WERI-Rb-1 (cell line): ENCODE measurements at regions not wholly inside any gene's neighbourhood (a gene's known extent, or its start where the extent isn't known, plus 50 kb on each side); places are given as distances from the start of the nearest gene placed in this dataset.

Source experiments
- DNase-seq: peaks from one replicate; pipeline ENCODE4 v3.0.0-alpha.2; 2020
- H3K27ac ChIP-seq: fragments of 250-450 bp; sonication (Bioruptor Pico); 2 replicates; pipeline ENCODE4 v1.5.1; 2020; ENCODE audit warnings: mild to moderate bottlenecking, moderate library complexity
- H3K27me3 ChIP-seq: fragments of 250-450 bp; sonication (Bioruptor Pico); 2 replicates; pipeline ENCODE4 v1.5.1; 2021; ENCODE audit warnings: mild to moderate bottlenecking, low read depth, moderate library complexity; ENCODE audit not compliant: insufficient read depth, severe bottlenecking
- H3K36me3 ChIP-seq: fragments of 250-450 bp; sonication (Bioruptor Pico); 2 replicates; pipeline ENCODE4 v1.5.1; 2020; ENCODE audit warnings: mild to moderate bottlenecking, moderate library complexity
- H3K4me3 ChIP-seq: 2 replicates; pipeline ENCODE4 v1.5.1; 2011; ENCODE audit warnings: low read depth, mild to moderate bottlenecking, control low read depth, low read length
- H3K9me3 ChIP-seq: fragments of 250-450 bp; sonication (Bioruptor Pico); 2 replicates; pipeline ENCODE4 v1.5.1; 2021; ENCODE audit warnings: mild to moderate bottlenecking, moderate library complexity; ENCODE audit not compliant: severe bottlenecking
- TF ChIP-seq, protein P1 (sequence below): IDR thresholded peaks from 2 replicates; pipeline ENCODE4 v1.5.1; 2011; ENCODE audit warnings: low read depth, mild to moderate bottlenecking, control low read depth, inconsistent platforms, low read length

DNA sequence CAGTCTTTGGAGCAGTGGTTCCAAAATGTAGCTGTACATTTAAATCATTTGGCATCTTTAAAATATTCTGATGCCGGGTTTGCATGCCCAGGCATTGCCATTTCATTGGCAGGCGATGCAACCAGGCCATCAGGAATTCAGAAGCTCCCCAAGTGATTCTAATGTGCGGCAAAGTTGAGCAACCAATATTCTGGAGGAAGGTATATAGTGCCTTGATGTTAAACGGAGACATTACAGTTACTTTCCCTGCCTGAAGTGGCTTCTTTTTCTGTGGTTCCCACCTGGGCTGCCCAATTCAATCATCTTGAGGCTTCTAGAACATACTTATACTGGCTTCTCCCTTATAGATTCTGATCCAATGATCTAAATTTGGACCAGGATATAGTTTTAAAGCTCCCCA lies 68.7 kb upstream of the PGM2 start:
- DNase-seq: no peak
- Histone ChIP-seq H3K36me3 (no peaks in the 10 kb centered on the region), H3K9me3 (no peaks in the 10 kb centered on the region), H3K27me3 (peaks cover 51% of the 10 kb centered on the region), H3K27ac (no peak overlapping the region), H3K4me3 (no peak overlapping the region)
- TF ChIP-seq, protein P1, sequence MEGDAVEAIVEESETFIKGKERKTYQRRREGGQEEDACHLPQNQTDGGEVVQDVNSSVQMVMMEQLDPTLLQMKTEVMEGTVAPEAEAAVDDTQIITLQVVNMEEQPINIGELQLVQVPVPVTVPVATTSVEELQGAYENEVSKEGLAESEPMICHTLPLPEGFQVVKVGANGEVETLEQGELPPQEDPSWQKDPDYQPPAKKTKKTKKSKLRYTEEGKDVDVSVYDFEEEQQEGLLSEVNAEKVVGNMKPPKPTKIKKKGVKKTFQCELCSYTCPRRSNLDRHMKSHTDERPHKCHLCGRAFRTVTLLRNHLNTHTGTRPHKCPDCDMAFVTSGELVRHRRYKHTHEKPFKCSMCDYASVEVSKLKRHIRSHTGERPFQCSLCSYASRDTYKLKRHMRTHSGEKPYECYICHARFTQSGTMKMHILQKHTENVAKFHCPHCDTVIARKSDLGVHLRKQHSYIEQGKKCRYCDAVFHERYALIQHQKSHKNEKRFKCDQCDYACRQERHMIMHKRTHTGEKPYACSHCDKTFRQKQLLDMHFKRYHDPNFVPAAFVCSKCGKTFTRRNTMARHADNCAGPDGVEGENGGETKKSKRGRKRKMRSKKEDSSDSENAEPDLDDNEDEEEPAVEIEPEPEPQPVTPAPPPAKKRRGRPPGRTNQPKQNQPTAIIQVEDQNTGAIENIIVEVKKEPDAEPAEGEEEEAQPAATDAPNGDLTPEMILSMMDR: no peak

- H3K27me3 ChIP-seq: peaks cover 50% of the 10 kb centered on the region
- H3K36me3 ChIP-seq: no peaks in the 10 kb centered on the region
- DNase-seq: no peak
- no peak overlapping the region for H3K27ac ChIP-seq
- H3K4me3 ChIP-seq: no peak overlapping the region
- H3K9me3 ChIP-seq: no peaks in the 10 kb centered on the region
- TF ChIP-seq, protein P1: no peak
Observed at GRCh38 chr4:37757121-37757520, 69.4 kb upstream of the PGM2 start.

DNA sequence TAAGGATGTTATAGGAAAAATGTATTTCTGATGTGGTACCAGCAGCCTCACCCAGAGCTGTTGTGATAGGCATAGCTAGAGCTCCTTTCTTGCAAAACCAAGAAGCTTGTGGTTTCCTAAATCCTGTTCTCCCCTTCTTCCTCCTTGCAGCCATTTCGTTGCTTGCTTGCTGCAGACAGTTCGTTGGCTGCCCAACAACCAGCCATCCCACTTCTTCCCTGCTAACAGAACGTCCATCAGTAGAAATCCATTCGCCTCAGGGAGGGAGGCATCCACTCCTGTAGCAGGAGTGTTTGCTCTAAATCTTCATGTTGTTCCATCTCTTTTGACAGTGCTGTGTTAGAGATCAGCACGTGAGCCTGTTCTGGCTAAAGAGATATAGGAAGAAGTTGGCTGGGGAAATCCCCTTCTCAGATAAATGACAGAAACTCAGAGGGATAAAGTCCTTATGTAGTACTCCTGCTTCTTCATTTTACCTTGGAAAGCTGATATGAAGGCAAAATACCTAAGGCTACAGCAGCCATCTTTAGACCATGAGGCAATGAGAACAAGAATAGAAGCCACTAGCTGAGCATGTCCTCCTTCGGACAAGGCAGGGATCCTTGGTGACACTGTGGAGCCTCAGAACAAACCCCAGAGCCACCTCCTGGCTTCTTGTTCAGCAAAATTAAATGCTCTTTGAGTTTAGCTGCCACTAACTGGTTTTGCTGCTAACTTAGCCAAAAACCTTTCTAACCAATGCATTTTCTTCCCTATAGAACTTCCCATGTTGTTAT lies 68.4 kb upstream of the RELL1 start:
- DNase-seq: no peak
- no peaks in the 10 kb centered on the region for H3K9me3 ChIP-seq
- TF ChIP-seq, protein P1: no peak
- H3K27me3 ChIP-seq: peaks cover 44% of the 10 kb centered on the region
- no peaks in the 10 kb centered on the region for H3K36me3 ChIP-seq
- no peak overlapping the region for H3K27ac ChIP-seq
- H3K4me3 ChIP-seq: no peak overlapping the region

GRCh38 chr4:37749398-37749988 lies 63.3 kb upstream of the RELL1 start:
- Histone ChIP-seq H3K4me3 (no peak overlapping the region), H3K9me3 (no peaks in the 10 kb centered on the region), H3K36me3 (no peaks in the 10 kb centered on the region), H3K27me3 (peaks cover 31% of the 10 kb centered on the region), H3K27ac (no peak overlapping the region)
- TF ChIP-seq, protein P1: no peak
- DNase-seq: no peak

GRCh38 chr4:37748485-37748884 lies 62.3 kb upstream of the RELL1 start:
- H3K36me3 ChIP-seq: no peaks in the 10 kb centered on the region
- H3K27ac ChIP-seq: no peak overlapping the region
- no peaks in the 10 kb centered on the region for H3K9me3 ChIP-seq
- H3K27me3 ChIP-seq: peaks cover 36% of the 10 kb centered on the region
- TF ChIP-seq, protein P1: no peak
- H3K4me3 ChIP-seq: no peak overlapping the region
- no peak for DNase-seq
